H1 (cell line): ENCODE measurements at regions not wholly inside any gene's neighbourhood (a gene's known extent, or its start where the extent isn't known, plus 50 kb on each side); places are given as distances from the start of the nearest gene placed in this dataset.
"Not testable (repeated sequence)": the region's sequence is repeated elsewhere in the genome, so short reads cannot be mapped to it uniquely, and the experiment has no call there.

Experiments
- CTCF ChIA-PET: fragments of 300-600 bp; sonication (Branson Sonifier 250); formaldehyde crosslinking; loops from one replicate; lab custom pipeline; 2021; ENCODE audit not compliant: partially characterized antibody; lab: Charles Lee
- POLR2A ChIA-PET: fragments of 300-600 bp; sonication (Branson Sonifier 250); formaldehyde crosslinking; loops from one replicate; lab custom pipeline; 2021; ENCODE audit warnings: inconsistent platforms; ENCODE audit not compliant: partially characterized antibody; lab: Charles Lee
- DNase-seq, 2 experiments: peaks; one replicate each; pipeline versions ENCODE4 v3.0.0 to v3.0.0-alpha.2; 2010 to 2022; ENCODE audit warnings: low spot score in 2 of 2, low read depth in 1 of 2, mixed read lengths in 1 of 2
- FAIRE-seq: peaks from 2 replicates; lab custom pipeline; 2011; peaks lifted over from hg19 to GRCh38; lab: Jason Lieb, UNC
- H2AFZ ChIP-seq: 2 replicates; pipeline ENCODE4 v1.8.1; 2012; ENCODE audit warnings: low read length, inconsistent platforms
- H2AK5ac ChIP-seq: 2 replicates; pipeline ENCODE4 v1.6.1; 2013; ENCODE audit warnings: low read depth, low read length
- H2BK120ac ChIP-seq: replicated peaks from 2 replicates; pipeline ENCODE3; 2013; ENCODE audit warnings: low read depth, low read length, inconsistent platforms
- H2BK12ac ChIP-seq: 2 replicates; pipeline ENCODE4 v1.6.1; 2013; ENCODE audit warnings: low read depth, low read length
- H2BK15ac ChIP-seq: 2 replicates; pipeline ENCODE4 v1.6.1; 2013; ENCODE audit warnings: low read length
- H2BK20ac ChIP-seq: 2 replicates; pipeline ENCODE4 v1.6.1; 2013; ENCODE audit warnings: low read length
- H2BK5ac ChIP-seq: 2 replicates; pipeline ENCODE4 v1.6.1; 2013; ENCODE audit warnings: low read depth, low read length
- H3K14ac ChIP-seq: 2 replicates; pipeline ENCODE4 v1.6.1; 2013; ENCODE audit warnings: inconsistent platforms; ENCODE audit not compliant: insufficient read length
- H3K18ac ChIP-seq: 2 replicates; pipeline ENCODE4 v1.6.1; 2013; ENCODE audit warnings: low read length; ENCODE audit errors: extremely low read depth
- H3K23ac ChIP-seq: 2 replicates; pipeline ENCODE4 v1.6.1; 2013; ENCODE audit warnings: inconsistent platforms; ENCODE audit not compliant: insufficient read length
- H3K23me2 ChIP-seq: 2 replicates; pipeline ENCODE4 v1.6.1; 2013; ENCODE audit warnings: low read depth, low read length
- H3K27ac ChIP-seq: 2 replicates; pipeline ENCODE4 v1.6.1; 2011; ENCODE audit warnings: low read depth, low read length, inconsistent platforms
- H3K27me3 ChIP-seq, 4 experiments: replicated peaks in 1 of 4; 1 replicate in 1 of 4; 2 replicates in 3 of 4; pipeline versions ENCODE4 v1.6.1 to v1.8.1; 2011 to 2013; ENCODE audit warnings: low read length in 3 of 4, mild to moderate bottlenecking in 3 of 4, inconsistent platforms in 2 of 4, mixed read lengths in 2 of 4, moderate library complexity in 1 of 4; ENCODE audit not compliant: control insufficient read depth in 3 of 4, insufficient read depth in 3 of 4; ENCODE audit errors: extremely low read depth in 1 of 4
- H3K36me3 ChIP-seq, 4 experiments: 2 replicates each; pipeline versions ENCODE4 v1.6.1 to v1.8.1; 2011 to 2013; ENCODE audit warnings: mild to moderate bottlenecking in 4 of 4, low read length in 3 of 4, moderate library complexity in 2 of 4, control low read depth in 1 of 4, inconsistent platforms in 1 of 4; ENCODE audit not compliant: insufficient read depth in 4 of 4, control insufficient read depth in 2 of 4
- H3K4ac ChIP-seq: replicated peaks from 2 replicates; pipeline ENCODE3; 2013; ENCODE audit warnings: low read length, low read depth, mixed read lengths, inconsistent platforms; ENCODE audit not compliant: insufficient read length
- H3K4me1 ChIP-seq, 4 experiments: replicated peaks in 1 of 4; 1 replicate in 1 of 4; 2 replicates in 3 of 4; pipeline versions ENCODE4 v1.6.1 to v1.8.1; 2011 to 2013; ENCODE audit warnings: low read length in 3 of 4, inconsistent platforms in 2 of 4, mixed read lengths in 1 of 4; ENCODE audit not compliant: insufficient read depth in 4 of 4, control insufficient read depth in 3 of 4
- H3K4me2 ChIP-seq, 2 experiments: 2 replicates each; pipeline versions ENCODE4 v1.6.1 to v1.8.1; 2011 to 2013; ENCODE audit warnings: low read depth in 2 of 2, low read length in 2 of 2, control low read depth in 1 of 2, inconsistent platforms in 1 of 2, mild to moderate bottlenecking in 1 of 2; ENCODE audit not compliant: insufficient read depth in 1 of 2
- H3K4me3 ChIP-seq, 4 experiments: fragments of 200-600, 300-600 bp in 1 of 4; sonication (generic), shearing (Covaris generic), sonication (Bioruptor Twin) in 1 of 4; 2 replicates each; pipeline versions ENCODE4 v1.5.1 to v1.8.1; 2011 to 2016; ENCODE audit warnings: low read length in 4 of 4, low read depth in 3 of 4, control low read depth in 2 of 4, inconsistent platforms in 2 of 4, mild to moderate bottlenecking in 2 of 4, mixed read lengths in 1 of 4, moderate library complexity in 1 of 4; ENCODE audit not compliant: insufficient read depth in 2 of 4; ENCODE audit errors: extremely low read depth in 1 of 4
- H3K56ac ChIP-seq: replicated peaks from 2 replicates; pipeline ENCODE3; 2013; ENCODE audit warnings: low read depth, mild to moderate bottlenecking, mixed read lengths, low read length, inconsistent platforms; ENCODE audit not compliant: insufficient read length
- H3K79me1 ChIP-seq: 2 replicates; pipeline ENCODE4 v1.6.1; 2013; ENCODE audit warnings: low read depth, low read length, control low read depth
- H3K79me2 ChIP-seq, 2 experiments: 2 replicates each; pipeline versions ENCODE4 v1.6.1 to v1.8.1; 2012 to 2013; ENCODE audit warnings: low read length in 2 of 2, mild to moderate bottlenecking in 2 of 2, inconsistent platforms in 1 of 2; ENCODE audit not compliant: insufficient read depth in 2 of 2, control insufficient read depth in 1 of 2
- H3K9ac ChIP-seq, 4 experiments: replicated peaks in 1 of 4; 1 replicate in 1 of 4; 2 replicates in 3 of 4; pipeline versions ENCODE4 v1.6.1 to v1.8.1; 2011 to 2013; ENCODE audit warnings: low read depth in 3 of 4, low read length in 3 of 4, control low read depth in 2 of 4, mild to moderate bottlenecking in 2 of 4, moderate library complexity in 2 of 4, inconsistent platforms in 1 of 4; ENCODE audit errors: extremely low read depth in 1 of 4
- H3K9me3 ChIP-seq, 2 experiments: 2 replicates each; pipeline versions ENCODE4 v1.6.1 to v1.8.1; 2012 to 2013; ENCODE audit warnings: mild to moderate bottlenecking in 2 of 2, moderate library complexity in 2 of 2, control low read depth in 1 of 2, inconsistent platforms in 1 of 2, low read depth in 1 of 2, low read length in 1 of 2, mixed read lengths in 1 of 2; ENCODE audit not compliant: insufficient read depth in 2 of 2
- H4K20me1 ChIP-seq, 2 experiments: replicated peaks in 1 of 2; 2 replicates each; pipeline versions ENCODE3 to v1.8.1; 2011 to 2013; ENCODE audit warnings: inconsistent platforms in 2 of 2, low read length in 2 of 2, mild to moderate bottlenecking in 1 of 2; ENCODE audit not compliant: insufficient read depth in 2 of 2, control insufficient read depth in 1 of 2
- H4K5ac ChIP-seq: 2 replicates; pipeline ENCODE4 v1.6.1; 2013; ENCODE audit warnings: low read length, low read depth, mixed read lengths, inconsistent platforms; ENCODE audit not compliant: insufficient read length
- H4K8ac ChIP-seq: 2 replicates; pipeline ENCODE4 v1.8.0; 2013; ENCODE audit warnings: mild to moderate bottlenecking, moderate library complexity, low read length, inconsistent platforms; ENCODE audit not compliant: insufficient read depth; ENCODE audit errors: extremely low read depth
- H4K91ac ChIP-seq: replicated peaks from 2 replicates; pipeline ENCODE3; 2013; ENCODE audit warnings: low read length, mixed read lengths, inconsistent platforms; ENCODE audit not compliant: insufficient read length
- WGBS, 2 experiments: shearing (Covaris generic) in 1 of 2; methylation state at CpG; one replicate each; pipeline versions ENCODE4 v1.1.6 to v1.1.7; 2013 to 2015; ENCODE audit warnings: low lambda C conversion rate in 2 of 2, mixed read lengths in 2 of 2, inconsistent platforms in 1 of 2, low coverage in 1 of 2, missing lambda C conversion rate in 1 of 2; ENCODE audit not compliant: insufficient replicate concordance in 2 of 2, insufficient coverage in 1 of 2, insufficient read length in 1 of 2; ENCODE audit errors: extremely low coverage in 1 of 2, missing lambda C conversion rate in 1 of 2; 5-methylcytosine and 5-hydroxymethylcytosine counted together

DNA sequence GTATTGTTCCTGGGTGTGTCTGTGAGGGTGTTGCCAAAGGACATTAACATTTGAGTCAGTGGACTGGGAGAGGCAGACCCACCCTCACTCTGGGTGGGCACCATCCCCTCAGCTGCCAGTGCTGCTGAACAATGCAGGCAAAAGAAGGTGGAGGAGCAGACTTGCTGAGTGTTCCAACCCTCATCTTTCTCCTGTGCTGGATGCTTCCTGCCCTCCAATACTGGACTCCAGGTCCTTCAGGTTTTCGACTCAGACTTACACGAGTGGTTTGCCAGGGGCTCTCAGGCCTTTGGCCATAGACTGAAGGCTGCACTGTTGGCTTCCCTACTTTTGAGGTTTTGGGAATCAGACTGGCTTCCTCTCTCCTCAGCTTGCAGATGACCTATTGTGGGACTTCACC lies 155.0 kb downstream of the THBS2 start:
- H3K4me1 ChIP-seq, H3K4ac ChIP-seq, FAIRE-seq, H3K79me2 ChIP-seq, H3K14ac ChIP-seq, H4K91ac ChIP-seq, H2AK5ac ChIP-seq, H3K18ac ChIP-seq, H3K36me3 ChIP-seq, H3K23me2 ChIP-seq, H4K5ac ChIP-seq, H3K27me3 ChIP-seq, H3K9ac ChIP-seq, H2AFZ ChIP-seq, H3K9me3 ChIP-seq, H2BK5ac ChIP-seq, H4K20me1 ChIP-seq, H2BK120ac ChIP-seq, POLR2A ChIA-PET, H2BK20ac ChIP-seq, H3K4me2 ChIP-seq, H4K8ac ChIP-seq, H3K56ac ChIP-seq, H3K79me1 ChIP-seq, H3K27ac ChIP-seq, H3K23ac ChIP-seq, DNase-seq, H3K4me3 ChIP-seq: not testable (repeated sequence)
- H2BK15ac ChIP-seq, result peak overlapping the region; percentile 29; the same call in 1 of the 2 replicates
- CTCF ChIA-PET, result interaction anchor here (0.8 to 1.1 kb wide), 3 partner anchors 11 to 82 kb away, joined by 3 to 4 read pairs (median 3); no protein-coding TSS in a partner anchor
- 100% methylated on average over 2 of the region's 2 CpGs; no CpG with 5 or more reads in 1 of the 2 experiments for WGBS, 2 experiments
- H2BK12ac ChIP-seq, result peak overlapping the region; percentile 60; the same call in 1 of the 2 replicates
